HG02981 (cell line): ENCODE measurements at regions not wholly inside any gene's neighbourhood (a gene's known extent, or its start where the extent isn't known, plus 50 kb on each side); places are given as distances from the start of the nearest gene placed in this dataset.
"Not testable (repeated sequence)": the region's sequence is repeated elsewhere in the genome, so short reads cannot be mapped to it uniquely, and the experiment has no call there.

ENCODE experiments used
- ATAC-seq: cut with Tn5 transposase; IDR thresholded peaks from one replicate; pipeline ENCODE4 v1.9.1; 2021; ENCODE audit warnings: mild to moderate bottlenecking, moderate library complexity; ENCODE audit not compliant: unreplicated experiment

DNA sequence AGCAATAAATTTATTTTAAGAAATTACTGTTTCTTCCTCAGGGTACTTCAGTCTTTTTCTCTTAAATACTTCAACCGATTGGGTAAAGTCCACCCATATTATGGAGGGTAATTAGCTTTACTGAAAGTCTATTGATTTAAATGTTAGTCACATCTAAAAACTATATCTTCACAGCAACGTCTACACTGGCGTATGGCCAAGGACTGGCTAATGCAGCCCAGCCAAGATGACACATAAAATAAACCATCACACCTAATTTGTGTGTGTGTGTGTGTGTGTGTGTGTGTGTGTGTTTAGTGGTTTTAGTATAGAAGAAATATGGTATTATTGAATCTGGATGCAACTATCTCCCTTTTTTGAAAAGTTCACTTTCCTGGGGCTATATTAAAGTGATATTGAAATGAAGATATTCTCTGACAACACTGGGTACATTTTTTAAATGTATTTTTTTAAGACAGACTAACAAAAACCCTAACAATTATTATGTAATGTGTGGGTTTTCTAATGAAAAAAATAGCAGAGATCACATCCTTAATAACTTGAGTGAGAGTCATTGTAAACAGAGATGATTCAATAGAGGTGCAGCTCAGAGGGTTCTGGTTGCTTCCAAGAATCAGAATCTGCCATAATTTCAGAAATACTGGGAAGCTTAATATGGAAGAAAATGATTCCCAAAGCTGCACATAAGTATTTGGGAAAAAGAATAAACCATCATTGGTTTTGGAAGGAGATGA lies 584.2 kb upstream of the MBL2 start:
- no peak for ATAC-seq

DNA sequence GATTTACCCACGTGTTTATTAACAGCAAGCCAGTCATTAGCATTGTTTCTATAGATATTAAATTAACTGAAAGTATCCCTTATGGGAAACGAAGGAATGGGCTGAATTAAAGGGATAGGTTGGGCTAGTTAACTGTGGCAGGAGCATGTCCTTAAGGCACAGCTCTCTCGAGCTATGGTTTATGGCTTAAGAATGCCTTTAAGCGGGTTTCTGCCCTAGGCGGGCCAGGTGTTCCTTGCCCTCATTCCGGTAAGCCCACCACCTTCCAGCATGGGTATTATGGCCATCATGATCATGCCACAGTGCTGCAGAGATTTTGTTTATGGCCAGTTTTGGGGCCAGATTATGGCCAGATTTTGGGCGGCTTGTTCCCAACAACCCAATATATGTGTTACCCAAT lies 569.9 kb upstream of the MBL2 start:
- ATAC-seq = not testable (repeated sequence)

DNA sequence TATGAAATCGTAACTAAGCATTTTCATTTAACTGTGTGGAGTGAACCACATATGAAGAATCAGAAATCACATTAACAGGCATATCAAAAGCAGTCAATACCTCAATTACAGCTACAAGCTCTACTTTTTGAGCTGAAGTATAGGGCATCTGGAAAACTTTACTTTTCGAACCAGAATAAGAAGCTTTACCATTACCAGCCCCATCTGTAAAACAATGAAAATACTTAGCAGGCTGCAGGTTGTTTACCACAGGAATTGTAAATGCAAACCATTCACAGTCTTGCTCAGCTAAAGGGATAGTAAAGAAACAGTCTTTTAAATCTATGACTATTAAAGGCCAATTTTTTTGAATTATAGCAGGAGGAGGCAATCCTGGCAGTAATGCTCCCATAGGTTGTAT lies 565.6 kb upstream of the MBL2 start:
- not testable (repeated sequence) for ATAC-seq

DNA sequence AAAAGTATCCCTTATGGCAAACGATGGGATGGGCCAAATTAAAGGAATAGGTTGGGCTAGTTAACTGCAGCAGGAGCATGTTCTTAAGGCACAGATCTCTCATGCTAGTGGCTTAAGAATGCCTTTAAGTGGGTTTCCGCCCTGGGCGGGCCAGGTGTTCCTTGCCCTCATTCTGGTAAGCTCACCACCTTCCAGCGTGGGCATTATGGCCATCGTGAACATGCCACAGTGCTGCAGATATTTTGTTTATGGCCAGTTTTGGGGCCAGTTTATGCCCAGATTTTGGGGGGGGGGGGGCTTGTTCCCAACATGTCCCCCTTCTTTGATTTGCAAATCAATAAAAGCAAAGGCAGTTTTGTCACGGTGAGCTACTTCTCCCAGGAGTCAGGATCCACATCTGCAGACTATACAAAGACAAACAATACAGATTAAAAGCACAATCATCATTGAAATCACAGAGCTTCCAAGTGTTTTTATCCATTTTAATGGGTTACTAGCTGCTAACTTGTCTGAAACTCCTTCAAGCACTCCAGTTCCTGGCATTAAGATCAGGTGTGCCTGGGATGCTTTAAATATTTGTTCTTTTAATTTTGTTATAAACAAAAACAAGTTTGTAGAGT lies 563.3 kb upstream of the MBL2 start:
- not testable (repeated sequence) for ATAC-seq

DNA sequence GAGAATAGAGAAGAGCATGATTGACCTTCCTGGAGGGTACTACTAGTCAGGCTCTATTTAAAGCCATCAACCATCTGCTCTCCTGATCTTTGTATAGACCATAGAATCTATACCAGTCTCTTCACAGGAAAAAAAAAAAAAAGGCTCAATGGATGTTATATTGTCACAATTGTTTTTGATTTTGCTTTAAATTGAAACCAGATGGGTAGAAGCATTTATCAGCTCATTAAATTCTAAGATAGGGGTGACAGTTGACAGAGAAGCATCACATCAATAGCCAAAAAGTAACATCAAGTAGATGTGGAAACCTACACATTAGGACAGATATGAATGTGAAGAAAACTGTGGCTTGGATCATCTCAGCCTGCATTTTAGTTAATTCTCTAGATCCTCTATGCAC lies 558.9 kb upstream of the MBL2 start:
- no peak for ATAC-seq

DNA sequence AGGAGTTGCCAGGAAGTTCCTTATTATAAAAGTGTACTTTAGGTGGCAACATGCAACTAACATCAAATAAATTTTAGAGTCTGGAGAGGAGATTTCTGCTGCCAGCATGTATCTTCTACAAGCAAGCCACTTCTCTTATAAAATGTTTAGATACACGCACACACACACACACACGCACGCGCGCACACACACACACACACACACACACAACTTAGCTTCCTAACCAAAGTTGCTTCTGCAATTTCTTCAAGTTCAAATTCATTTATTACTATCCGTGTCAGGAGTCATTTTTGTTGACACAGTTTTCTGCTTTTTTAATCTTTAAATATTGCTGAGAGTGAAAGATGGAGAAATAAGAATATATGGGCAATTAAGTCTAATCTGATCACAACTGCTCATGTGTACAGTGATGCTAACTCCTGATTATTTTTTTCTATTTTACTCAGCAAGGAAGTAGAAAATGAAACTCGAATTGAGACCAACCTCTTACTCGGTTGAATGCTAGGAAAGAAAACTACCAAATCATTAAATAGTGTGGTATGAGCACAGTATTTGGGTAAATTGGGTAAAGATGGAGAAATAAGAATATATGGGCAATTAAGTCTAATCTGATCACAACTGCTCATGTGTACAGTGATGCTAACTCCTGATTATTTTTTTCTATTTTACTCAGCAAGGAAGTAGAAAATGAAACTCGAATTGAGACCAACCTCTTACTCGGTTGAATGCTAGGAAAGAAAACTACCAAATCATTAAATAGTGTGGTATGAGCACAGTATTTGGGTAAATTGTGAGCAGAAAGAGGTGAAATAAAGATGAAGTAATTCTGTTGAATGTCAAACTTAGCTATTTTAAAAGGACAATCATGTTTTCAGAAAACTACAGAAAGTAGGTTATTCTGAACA lies 554.1 kb upstream of the MBL2 start:
- not testable (repeated sequence) for ATAC-seq

DNA sequence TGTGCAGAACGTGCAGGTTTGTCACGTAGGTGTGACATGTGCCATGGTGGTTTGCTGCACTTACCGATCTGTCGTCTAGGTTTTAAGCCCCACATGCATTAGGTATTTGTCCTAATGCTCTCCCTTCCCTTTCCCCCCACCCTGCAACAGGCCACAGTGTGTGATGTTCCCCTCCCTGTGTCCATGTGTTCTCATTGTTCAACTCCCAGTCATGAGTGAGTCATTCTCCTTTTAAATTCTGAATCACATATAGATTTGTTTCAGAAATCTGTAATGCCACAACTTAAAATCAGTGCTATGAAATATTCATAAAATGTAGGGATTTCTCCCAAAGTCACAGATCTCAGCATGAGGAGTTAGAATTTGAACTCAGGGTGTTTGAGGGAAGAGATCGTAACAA lies 552.5 kb upstream of the MBL2 start:
- no peak for ATAC-seq

DNA sequence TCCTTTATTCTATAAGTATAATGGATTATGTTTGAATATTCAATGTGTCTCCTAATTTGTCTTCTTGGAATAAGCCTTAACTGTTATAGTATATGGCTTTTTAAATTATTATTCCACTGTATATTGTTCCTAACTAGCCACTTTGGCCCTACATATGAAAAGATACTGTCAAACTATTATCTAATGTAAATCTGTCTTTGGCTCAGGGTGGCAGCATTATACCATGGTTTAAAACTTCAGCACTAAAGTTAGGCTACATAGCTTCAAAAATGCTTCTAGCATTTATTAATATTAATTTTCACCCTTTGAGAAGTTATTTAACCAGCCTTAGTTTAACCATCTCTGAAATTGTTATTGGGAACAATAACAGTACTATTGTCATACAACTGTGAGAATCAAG lies 543.1 kb upstream of the MBL2 start:
- no peak for ATAC-seq

DNA sequence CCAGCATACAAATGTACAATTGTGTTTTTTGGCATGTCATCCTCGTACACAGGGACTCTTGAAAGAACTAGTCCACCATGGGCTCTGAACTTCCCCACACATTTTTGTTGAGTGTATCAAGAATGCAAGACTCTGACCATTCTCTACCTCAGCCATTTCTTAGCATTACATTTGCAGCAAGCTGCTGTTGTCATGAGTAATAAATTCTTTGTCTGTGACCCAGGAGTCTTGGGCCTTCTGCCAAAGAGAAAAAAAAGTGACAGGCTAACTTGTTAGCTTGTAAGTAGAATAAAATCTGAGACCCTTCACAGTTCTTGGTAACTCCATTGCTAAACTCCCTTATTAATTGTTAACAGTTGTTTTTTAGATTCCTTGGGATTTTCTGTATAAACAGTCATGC lies 542.3 kb upstream of the MBL2 start:
- no peak for ATAC-seq

DNA sequence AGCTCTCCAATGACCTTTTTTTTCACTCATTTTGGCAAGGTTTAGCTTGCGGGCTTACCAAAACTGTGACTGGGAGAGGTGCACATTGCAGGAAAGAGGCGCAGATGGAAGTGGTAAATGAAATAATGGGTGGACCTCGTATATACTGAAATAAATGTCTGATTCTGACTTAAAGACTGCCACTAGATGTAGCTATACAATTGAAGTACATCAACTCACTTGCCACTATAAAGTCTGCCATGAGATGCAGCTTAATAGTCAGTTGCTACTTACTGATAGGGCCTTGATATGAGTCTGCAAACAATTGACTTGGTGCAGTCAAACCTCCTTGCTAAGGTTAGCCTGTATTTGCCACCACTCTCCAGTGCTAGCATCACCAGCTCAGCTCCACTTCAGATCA lies 525.9 kb upstream of the MBL2 start:
- no peak for ATAC-seq

DNA sequence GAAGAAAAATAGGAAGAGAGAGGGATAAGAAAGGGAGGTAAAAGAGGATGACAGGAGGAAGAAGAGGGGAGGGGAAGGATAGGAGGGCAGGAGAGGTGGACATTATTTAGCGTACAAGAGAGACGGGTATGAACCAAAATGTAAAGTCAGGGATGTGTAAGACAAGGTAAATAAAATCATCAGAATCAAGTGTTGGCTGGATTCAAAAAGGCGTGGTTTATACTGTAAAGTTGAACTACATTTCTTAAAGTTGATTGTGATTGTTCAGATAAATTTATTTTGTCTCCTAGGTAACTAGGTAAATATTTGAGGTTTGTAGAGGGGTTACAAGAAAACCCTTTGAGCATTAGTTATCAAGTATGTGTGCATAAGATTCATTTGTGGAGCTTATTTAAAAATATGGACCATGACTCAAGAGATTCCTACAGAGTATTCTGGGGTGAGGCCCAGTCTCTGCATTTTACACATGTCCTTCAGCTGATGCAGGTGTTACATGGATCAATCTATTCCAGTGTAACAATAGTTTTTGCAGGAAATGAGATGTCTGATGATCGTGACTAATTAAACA lies 512.1 kb upstream of the MBL2 start:
- no peak for ATAC-seq

DNA sequence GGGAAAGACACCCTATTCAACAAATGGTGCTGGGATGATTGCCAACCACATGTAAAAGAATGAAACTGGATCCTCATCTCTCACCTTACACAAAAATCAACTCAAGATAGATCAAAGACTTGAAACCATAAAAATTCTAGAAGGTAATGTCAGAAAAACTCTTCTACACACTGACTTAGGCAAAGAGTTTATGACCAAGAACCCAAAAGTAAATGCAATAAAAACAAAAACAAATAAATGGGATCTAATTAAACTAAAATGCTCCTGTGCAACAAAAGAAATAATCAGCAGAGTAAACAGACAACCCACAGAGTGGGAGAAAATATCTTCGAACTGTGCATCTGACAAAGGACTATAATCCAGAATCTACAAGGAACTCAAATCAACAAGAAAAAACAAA lies 504.2 kb upstream of the MBL2 start:
- ATAC-seq = no peak

DNA sequence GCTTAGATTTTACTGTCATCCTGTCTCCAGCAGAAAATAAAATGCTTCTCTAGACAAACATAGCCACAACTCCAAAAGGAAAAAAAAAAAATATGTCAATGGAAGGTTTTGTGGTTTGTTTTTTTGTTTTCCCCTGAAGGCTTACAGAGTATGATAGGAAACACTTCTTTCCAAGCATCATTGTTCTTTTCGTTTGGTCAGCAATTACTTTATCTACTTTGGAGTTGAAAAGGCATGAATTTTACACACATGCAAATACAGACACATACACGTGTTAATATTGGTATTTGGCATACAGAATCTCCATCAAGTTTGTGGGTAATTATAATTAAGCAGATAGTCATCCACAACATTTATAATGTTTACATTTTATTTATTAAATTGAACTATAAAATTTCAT lies 496.9 kb upstream of the MBL2 start:
- ATAC-seq = no peak

DNA sequence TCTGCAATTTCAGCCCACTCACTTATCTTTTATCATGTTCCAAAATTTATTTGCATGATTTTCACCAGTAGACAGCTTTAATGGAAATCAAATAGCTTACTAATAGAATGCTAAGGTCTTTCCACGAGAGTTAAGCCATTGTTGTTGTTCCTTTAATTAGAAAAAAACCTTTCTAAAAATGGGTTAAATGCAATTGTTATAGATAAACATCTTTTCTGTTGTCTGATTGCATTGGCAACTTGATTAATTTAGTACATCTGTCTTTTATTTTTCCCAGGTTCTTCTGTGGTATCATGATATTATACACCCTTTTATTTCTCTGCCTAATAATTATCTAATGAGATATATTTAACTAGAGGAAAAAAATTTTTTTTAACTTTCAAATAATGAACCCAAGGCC lies 487.6 kb upstream of the MBL2 start:
- no peak for ATAC-seq

DNA sequence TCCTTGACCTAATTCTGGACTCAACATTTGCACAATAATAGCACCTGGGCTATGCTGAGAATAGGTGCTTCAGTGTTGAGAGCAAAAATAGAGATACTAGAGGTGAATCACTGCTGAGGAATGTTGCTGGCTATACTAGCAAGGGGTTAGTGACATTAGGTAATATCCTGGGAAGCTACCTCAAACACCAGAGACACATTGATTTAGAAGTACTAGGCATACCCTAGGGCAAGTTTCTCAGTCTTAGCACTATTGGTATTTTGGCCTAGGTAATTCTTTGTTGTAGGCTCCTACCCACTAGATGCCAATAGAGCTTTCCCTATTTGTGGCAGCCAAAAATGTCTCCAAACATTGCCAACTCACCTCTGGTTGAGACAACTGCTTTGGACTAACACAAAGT lies 484.0 kb upstream of the MBL2 start:
- no peak for ATAC-seq

DNA sequence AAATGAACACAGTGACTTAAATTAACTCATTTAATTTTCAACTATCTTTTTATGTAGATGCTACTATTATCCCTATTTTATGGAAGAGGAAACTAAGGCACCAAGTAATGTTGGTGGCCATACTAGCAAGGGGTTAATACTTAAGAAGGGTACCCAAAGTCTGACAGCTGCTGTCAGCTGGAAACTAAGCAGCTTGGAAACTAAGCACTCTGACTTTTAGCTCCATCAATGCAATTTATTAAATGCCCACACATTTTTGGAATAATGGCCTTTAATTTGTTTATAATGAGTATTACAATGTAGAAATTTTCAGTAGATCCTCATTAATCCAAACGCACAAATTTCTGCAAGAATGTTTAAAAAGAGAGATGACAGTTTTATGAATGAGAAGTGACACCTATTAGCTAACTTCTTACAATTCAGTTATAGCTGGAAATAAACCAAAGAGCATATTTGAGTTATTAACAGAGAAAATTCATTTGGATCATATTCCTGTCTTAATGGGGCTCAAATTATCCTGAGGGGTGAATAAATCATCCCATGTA lies 483.1 kb upstream of the MBL2 start:
- ATAC-seq = no peak

DNA sequence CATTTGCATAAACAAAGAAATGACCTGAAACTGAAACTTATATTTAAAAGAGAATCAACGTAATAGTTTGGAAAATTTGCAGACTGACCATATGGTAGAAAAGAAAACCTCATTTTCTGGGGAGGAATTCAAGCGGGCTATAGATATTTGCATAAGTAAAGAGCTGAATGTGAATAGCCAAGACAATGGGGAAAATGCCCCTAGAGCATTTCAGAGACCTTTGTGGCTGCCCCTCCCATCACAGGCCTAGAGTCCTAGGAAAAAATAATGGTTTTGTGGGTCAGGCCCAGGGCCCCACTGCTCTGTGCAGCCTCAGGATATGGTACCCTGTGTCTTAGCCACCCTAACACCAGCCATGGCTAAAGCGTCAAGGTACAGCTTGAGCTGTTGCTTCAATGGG lies 480.6 kb upstream of the MBL2 start:
- no peak for ATAC-seq

DNA sequence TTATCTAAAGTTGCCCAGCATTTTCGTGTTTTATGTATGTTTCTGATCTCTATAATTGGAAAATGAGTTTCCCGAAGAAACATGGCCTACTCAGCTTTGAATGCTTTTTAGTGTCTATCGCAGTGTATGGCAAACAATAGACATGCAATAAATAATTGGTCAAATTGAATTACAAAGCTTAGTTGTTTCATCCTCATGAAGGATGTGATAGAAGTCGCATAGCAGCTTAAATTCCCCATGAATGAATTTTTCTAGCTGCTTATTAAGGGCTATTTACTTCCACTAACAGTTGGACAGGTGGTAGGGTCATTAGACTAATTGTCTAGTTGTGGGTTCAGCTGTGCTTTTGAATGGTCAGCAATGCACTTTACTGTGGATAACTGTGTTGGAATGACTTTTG lies 467.3 kb upstream of the MBL2 start:
- ATAC-seq = no peak

DNA sequence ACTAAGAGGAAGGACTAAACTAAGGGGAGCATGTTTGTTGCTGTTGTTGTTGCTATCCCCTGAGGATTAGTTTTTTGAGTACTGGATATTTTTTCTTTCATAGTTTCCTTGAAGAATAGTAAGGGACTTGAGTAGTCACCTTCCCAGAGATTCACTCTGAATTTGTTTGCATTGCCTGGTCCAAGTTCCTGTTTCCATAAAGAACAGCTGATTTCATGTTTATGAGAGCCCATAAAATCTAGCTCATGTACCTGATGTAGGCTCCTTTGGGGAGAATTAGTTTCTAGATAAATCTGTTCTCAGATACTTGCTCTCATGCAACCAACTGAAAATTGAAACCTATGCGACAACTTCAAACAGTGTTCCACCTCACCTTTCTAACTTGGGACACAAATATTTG lies 464.4 kb upstream of the MBL2 start:
- ATAC-seq = no peak

DNA sequence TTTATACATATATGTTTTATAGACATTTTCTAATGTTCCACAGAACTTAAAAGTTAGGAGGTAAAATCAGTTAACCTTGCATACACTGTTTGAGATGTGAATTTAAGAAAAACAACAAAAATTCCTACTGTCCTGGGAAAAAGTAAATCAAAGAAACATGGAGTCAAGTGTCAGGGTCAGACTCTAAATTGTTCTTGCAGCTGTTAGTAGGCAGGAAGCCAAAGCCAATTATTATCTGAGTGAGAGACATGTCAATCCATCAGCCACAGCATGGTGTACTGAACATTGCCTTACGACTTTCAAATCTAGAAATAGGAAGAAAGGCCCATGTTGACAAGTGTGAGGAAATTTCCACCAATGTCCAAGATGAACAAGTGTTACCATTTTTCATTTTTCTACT lies 461.2 kb upstream of the MBL2 start:
- ATAC-seq = no peak

DNA sequence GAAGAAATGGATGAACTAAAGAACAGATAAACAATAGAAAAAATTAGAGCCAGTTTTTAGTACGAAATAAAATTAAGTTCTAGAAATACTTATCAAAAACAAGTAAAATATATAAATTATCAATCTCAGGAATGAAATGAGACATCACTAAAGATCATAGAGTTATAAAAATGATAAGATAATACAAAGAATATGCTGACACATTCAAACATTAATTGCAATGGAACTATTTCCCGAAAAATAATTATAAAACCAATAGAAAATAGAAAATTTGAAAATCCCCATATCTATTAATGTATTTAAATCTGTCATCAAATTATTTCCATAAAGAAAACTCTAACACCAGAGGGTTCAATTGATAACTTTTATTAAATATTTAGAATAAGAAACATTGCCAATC lies 458.1 kb upstream of the MBL2 start:
- ATAC-seq = no peak
